Adipose tissue (tissue), 3 donors: ENCODE measurements at regions not wholly inside any gene's neighbourhood (a gene's known extent, or its start where the extent isn't known, plus 50 kb on each side); places are given as distances from the start of the nearest gene placed in this dataset.

Source experiments
- H3K27ac ChIP-seq: one replicate; pipeline ENCODE4 v1.5.1; 2013; ENCODE audit warnings: low read depth, low read length
- WGBS, 3 donors: extraction: QIAGEN DNeasy Blood & Tissue Kit; methylation state at CpG; one replicate each; pipeline ENCODE4 v1.1.7; 2013; 5-methylcytosine and 5-hydroxymethylcytosine counted together
- donor health status: healthy with polysubstance abuse.
- donor health status: Bipolar disorder and iron deficiency.
- donor health status: healthy.

- no peak overlapping the region for H3K27ac ChIP-seq
- WGBS, 3 donors, result 89 to 94% (median 90%) methylated on average over 4 of the region's 4 CpGs
Measured at GRCh38 chr1:94714552-94714951, 105.6 kb upstream of the SLC44A3 start.

- 94 to 98% (median 95%) methylated on average over 5 of the region's 5 CpGs for WGBS, 3 donors
- no peak overlapping the region for H3K27ac ChIP-seq
Measured at GRCh38 chr1:94714152-94714551, 106.0 kb upstream of the SLC44A3 start.

- WGBS, 3 donors, result 22 to 64% (median 26%) methylated on average over 7 of the region's 7 CpGs
Measured at GRCh38 chr1:94713472-94714141, 106.5 kb upstream of the SLC44A3 start.

GRCh38 chr1:94709891-94710581, 110.1 kb upstream of the SLC44A3 start:
- 65 to 82% (median 77%) methylated on average over 8 of the region's 8 CpGs for WGBS, 3 donors
- no peak overlapping the region for H3K27ac ChIP-seq

More at GRCh38 chr1:94713472-94714141, 106.5 kb upstream of the SLC44A3 start:
- no peak overlapping the region for H3K27ac ChIP-seq

GRCh38 chr1:94708811-94709210, 111.3 kb upstream of the SLC44A3 start:
- no peak overlapping the region for H3K27ac ChIP-seq
- 83 to 94% (median 87%) methylated on average over 8 of the region's 8 CpGs for WGBS, 3 donors

- 79 to 100% (median 82%) methylated on average over 2 of the region's 2 CpGs for WGBS, 3 donors
- H3K27ac ChIP-seq, result no peak overlapping the region
Measured at GRCh38 chr1:94708299-94708685, 111.9 kb upstream of the SLC44A3 start.

GRCh38 chr1:94707321-94708298, 112.5 kb upstream of the SLC44A3 start:
- H3K27ac ChIP-seq, result no peak overlapping the region
- 61 to 73% (median 61%) methylated on average over 13 of the region's 13 CpGs for WGBS, 3 donors

GRCh38 chr1:94702442-94702815, 117.7 kb upstream of the SLC44A3 start:
- 62 to 73% (median 67%) methylated on average over 1 of the region's 1 CpG for WGBS, 3 donors
- H3K27ac ChIP-seq, result no peak overlapping the region

- WGBS, 3 donors, result 37 to 67% (median 65%) methylated on average over 2 of the region's 2 CpGs
- no peak overlapping the region for H3K27ac ChIP-seq
Measured at GRCh38 chr1:94701796-94702441, 118.2 kb upstream of the SLC44A3 start.

GRCh38 chr1:94698759-94699502, 121.2 kb upstream of the SLC44A3 start:
- no peak overlapping the region for H3K27ac ChIP-seq
- 50 to 76% (median 53%) methylated on average over 3 of the region's 3 CpGs for WGBS, 3 donors

GRCh38 chr1:94698356-94698755, 121.8 kb upstream of the SLC44A3 start:
- H3K27ac ChIP-seq, result no peak overlapping the region
- WGBS, 3 donors, result 54 to 81% (median 70%) methylated on average over 2 of the region's 2 CpGs

GRCh38 chr1:94697839-94698238, 122.3 kb upstream of the SLC44A3 start:
- 76 to 83% (median 77%) methylated on average over 5 of the region's 5 CpGs for WGBS, 3 donors
- H3K27ac ChIP-seq, result no peak overlapping the region

- H3K27ac ChIP-seq, result no peak overlapping the region
- 81 to 89% (median 88%) methylated on average over 4 of the region's 4 CpGs for WGBS, 3 donors
Measured at GRCh38 chr1:94694226-94694915, 125.8 kb upstream of the SLC44A3 start.

- WGBS, 3 donors, result 93 to 100% (median 94%) methylated on average over 1 of the region's 1 CpG
- H3K27ac ChIP-seq, result no peak overlapping the region
Measured at GRCh38 chr1:94693435-94693834, 126.7 kb upstream of the SLC44A3 start.

- no peak overlapping the region for H3K27ac ChIP-seq
- 80 to 96% (median 84%) methylated on average over 3 of the region's 3 CpGs for WGBS, 3 donors
Measured at GRCh38 chr1:94693029-94693428, 127.1 kb upstream of the SLC44A3 start.

GRCh38 chr1:94688646-94689045, 131.5 kb upstream of the SLC44A3 start:
- H3K27ac ChIP-seq, result no peak overlapping the region
- WGBS, 3 donors, result 78 to 92% (median 85%) methylated on average over 3 of the region's 3 CpGs

GRCh38 chr1:94686882-94687281, 133.3 kb upstream of the SLC44A3 start:
- 95 to 99% (median 96%) methylated on average over 4 of the region's 4 CpGs for WGBS, 3 donors
- no peak overlapping the region for H3K27ac ChIP-seq
